Right ventricle myocardium superior (tissue), 1 donor: ENCODE measurements at regions not wholly inside any gene's neighbourhood (a gene's known extent, or its start where the extent isn't known, plus 50 kb on each side); places are given as distances from the start of the nearest gene placed in this dataset.
A peak's percentile ranks its signal among the peaks of the same experiment; 100 is the strongest.

ENCODE experiments used
- ATAC-seq: fragments of 200-7000 bp; cut with Tn5 transposase; one replicate; pipeline ENCODE4 v1.9.1; 2020; ENCODE audit warnings: mild to moderate bottlenecking; ENCODE audit not compliant: poor library complexity
- DNase-seq: peaks from one replicate; pipeline ENCODE4 v3.0.0-alpha.2; 2020
- intact Hi-C: fragments of 100-400 bp; cut with DNase I; formaldehyde crosslinking; loops from one replicate; pipeline ENCODE4 v1.11.2; 2022
- donor health status: DM: no; HTN: yes; CAD: no; lungs with severe emphysema.

DNA sequence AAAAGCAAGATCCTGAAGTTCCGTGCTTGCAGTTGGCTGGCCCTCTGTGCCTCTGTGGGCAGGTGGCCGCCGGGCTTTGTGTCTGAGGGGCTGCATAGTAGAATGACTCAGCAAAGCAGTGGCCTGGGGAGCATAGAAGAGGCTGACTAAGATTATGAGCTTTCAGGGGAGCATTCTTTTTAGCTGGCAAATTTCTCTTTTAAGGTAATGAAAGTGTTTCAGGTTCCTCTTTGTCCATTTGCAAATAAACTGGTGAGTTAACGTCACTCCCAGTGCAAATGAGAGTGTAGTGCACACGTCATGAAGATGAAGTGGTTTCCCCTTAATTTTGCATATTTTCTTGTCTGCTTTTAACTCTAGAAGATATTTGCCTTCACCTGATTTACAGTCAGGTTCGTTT is 98.6 kb downstream of the BCL2L11 start:
- no peak for ATAC-seq
- intact Hi-C loops: no loop called here
- DNase-seq: no peak

DNA sequence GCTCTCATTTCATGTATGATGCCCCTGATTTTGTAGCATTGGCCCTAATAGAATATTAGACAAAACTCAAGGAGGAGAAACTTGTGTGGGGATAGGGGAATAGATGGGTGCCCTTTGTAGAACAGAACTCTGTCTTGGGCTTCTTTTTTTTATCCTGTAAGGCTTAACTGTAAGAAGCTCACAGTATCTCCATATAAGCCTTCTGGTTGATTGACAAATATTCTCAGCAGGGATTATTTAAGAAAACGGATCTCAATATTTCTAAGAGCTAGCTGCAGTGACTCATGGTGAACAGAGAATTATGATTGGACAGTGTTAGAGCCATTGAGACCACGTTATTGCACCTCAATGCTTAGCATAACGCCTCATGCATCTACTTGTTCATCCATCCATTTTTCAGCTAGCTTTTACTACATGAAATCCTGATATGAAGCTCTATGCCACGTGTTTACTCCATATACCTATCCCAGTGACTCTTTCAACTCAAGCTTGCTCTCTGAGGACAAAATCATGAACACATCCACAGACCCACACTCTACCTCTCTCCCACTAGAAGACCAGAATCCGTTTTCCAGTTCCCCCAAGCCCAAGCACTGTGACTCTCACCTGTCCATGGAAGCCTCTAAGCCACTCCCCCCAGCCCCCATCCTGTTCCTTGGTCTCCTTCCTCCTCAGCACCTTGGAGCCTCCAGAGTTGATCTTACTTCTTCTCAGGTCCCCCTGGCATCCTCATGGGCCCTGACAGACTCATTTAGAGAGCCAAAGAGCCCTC is 99.2 kb downstream of the BCL2L11 start:
- ATAC-seq (no peak), DNase-seq (no peak)
- intact Hi-C loops: no loop called here

GRCh38 chr2:111220962-111221361 is 100.2 kb downstream of the BCL2L11 start:
- ATAC-seq (no peak), DNase-seq (no peak)
- intact Hi-C loops: no loop called here

DNA sequence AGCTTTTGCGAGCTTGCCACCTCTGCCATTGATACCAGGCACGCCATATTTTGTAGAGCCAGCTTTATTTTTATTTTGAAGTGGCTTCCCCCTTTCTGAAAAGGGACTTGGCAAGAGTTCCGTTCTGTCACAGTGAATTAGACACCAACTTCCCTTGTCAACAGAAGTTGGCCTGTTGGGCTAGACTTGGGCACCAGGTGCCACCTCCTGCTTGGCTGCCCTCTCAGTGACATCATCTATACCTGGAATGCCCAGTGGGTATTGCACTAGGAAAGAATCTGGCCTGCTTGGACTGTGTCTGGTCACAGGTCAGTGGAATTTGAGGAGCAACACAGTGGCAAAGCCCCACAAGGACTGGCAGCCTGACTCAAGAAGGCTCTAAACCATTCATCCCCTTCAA is 101.0 kb downstream of the BCL2L11 start:
- intact Hi-C loops: no loop called here
- DNase-seq: no peak
- ATAC-seq: peak; percentile 20

GRCh38 chr2:111222204-111222866 is 101.6 kb downstream of the BCL2L11 start:
- peak; percentile 15 for ATAC-seq
- intact Hi-C loops: no loop called here
- DNase-seq: no peak

- intact Hi-C loops: no loop called here
- ATAC-seq (no peak), DNase-seq (no peak)
These were observed 105.1 kb downstream of the BCL2L11 start for GRCh38 chr2:111225856-111226255.

DNA sequence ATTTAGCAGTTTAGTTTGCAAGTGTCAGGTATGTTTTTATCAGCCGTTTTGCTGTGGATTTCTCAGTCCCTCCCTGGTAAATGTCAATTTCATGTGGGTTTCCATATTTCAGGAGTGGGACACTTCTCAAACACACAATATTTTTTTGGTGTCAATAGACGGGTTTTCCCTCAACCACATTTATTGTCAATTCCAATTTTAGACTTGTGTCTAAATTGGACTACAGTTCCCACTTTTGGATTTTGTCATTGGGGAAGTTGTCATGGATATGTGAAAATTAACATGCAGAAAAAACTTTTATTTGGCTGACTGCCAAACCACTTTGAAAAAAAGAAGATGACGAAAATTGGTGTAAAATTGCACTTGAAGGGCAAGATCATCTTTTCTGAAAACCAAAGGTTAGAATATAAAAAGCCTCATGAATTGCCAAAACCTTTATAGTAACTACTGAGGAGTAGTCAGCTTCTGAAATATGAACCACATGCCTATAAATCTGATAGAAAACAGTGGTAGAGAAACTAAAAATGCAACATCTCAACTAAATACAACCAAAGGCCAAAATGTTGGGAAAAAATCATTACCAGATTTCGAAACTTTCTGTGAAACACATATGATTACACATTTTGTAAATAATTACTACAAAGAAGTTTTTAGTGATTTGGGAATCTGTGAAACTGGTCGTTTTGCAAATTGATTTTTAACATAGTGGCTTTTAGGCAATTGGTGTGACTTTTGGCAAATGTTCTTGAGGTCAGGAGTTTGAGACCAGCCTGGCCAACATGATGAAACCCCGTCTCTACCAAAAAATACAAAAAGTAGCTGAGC is 106.4 kb downstream of the BCL2L11 start:
- intact Hi-C loops: no loop called here
- ATAC-seq: no peak
- no peak for DNase-seq

DNA sequence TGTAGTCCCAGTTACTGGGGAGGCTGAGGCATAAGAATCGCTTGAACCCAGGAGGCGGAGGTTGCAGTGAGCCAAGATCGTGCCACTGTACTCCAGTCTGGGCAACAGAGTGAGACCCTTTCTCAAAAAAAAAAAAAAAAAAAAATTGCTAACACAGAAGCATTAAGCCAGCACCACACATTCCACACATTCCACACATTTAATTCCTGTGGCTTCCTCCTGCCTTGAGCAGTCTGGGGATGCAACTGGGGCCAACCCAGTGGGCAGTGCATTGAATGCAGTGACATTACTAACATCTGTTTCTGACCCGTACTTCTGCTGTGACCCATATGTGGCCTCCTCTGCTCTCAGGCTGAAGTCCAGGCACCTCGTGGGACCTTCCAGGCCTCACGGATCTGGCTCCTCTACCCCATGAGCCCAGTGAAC is 107.0 kb downstream of the BCL2L11 start:
- no peak for DNase-seq
- intact Hi-C loops: no loop called here
- ATAC-seq: no peak

DNA sequence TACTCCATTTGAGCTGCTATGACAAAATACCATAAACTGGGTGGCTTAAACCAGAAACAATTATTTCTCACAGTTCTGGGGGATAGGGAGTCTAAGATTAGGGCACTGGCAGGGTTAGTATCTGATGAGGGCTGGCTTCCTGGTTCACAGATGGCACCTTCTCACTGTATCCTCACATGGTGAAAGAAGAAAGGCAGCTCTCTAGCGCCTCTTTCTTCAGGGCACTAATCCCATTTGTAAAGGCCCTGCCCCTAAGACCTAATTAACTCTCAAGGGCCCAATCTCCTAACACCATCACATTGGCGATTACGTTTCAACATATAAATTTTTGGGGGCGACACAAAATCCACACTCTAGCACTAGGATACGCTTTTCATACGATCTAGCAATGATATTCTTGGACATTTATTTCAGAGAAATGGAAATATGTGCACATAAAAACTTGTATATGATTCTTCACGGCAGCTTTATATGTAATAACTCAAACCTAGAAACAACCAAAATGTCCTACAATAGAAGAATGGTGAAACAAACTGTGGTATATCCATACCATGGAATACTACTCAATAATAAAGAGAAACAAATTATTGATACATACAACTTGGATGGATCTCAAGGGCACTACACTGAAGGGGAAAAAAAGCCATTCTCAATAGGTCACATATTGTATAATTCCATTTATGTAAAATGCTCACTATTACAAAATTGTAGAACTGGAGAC is 111.0 kb downstream of the BCL2L11 start:
- intact Hi-C loops: no loop called here
- DNase-seq (no peak), ATAC-seq (no peak)

DNA sequence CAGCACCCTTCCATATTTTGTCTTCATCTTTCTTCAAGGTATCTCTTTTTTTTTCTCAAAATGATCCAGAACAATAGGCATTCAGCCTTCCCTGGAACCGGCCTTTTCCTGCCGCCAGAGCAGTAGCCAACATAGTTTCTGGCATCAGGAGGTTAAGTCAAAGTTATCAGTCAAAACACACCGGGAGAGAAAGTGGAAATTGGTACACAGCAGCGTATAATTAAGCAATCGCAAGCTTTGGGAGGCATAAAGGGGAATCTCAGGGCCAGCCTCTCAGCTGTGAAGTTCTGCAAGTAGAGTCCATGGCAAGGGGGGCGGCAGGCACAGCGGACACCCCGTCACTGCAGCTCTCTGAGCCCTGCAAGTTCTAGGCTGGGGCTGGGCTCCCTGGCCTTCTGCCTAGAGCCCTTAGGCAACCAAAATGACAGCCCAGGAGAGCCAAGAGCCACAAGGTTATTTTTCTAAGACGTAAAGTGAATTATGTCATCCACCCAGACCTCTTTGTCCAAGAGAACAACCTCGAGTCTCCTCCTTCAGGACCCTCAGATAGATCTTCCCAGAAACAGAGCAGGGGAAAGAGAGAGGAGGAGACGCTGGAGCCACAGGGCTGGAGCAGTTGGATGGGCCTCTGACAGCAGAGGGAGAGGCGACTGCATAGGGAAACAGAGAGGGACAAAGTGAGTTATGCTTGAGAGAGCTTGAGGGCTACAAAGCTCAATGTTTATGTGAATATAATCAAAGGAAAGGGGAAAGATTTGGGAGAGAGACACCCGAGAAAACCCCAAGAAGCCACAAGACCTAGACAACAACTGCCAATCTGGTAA is 114.7 kb downstream of the BCL2L11 start:
- DNase-seq: no peak
- intact Hi-C loops: no loop called here
- ATAC-seq: peak; percentile 32

DNA sequence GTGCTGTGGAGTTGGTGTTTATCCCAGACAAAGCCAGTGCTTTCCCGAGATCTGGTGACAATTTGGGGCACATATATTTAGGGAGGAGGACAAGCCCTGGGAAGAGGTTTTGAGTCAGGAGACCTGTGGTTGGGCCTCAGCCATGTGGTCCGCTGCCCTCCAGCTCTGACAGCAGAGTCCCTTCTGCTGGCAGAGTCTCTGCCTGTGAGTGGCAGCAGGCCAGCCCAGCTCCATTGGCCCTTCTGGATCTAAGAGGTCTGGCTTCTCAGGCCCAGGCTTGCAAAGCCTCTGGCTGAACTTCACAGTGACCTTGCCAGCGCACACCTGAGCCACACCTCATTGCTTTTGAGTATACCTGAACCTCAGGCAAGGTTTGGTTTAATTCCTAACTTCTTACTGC is 115.3 kb downstream of the BCL2L11 start:
- intact Hi-C loops: no loop called here
- peak; percentile 81 for DNase-seq
- ATAC-seq: peak; percentile 97

DNA sequence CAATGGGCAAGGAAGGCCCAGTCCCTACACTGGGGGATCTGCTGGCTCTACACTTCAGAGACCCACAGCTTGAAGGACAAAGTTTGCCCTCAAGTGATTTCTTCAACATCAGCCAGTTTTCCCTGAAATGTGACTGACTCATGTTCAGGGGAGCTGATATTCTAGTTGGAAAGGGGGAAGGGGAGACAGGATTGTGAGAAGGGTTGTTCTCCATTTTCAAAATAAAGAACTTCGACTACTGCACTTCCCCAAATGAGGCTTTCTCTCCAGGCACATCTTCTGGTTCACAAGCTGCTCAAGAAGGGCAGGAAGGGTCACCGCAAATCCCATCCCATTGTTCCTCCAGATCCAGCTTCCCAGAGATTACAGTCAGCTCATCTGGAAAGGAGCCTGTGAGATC is 117.6 kb downstream of the BCL2L11 start:
- no peak for ATAC-seq
- DNase-seq: no peak
- intact Hi-C loops: no loop called here

GRCh38 chr2:111239107-111239506 is 118.4 kb downstream of the BCL2L11 start:
- ATAC-seq: no peak
- intact Hi-C loops: no loop called here
- DNase-seq: no peak

- no peak for ATAC-seq
- intact Hi-C loops: no loop called here
- DNase-seq: no peak
These were observed 119.0 kb downstream of the BCL2L11 start for GRCh38 chr2:111239581-111240249.

DNA sequence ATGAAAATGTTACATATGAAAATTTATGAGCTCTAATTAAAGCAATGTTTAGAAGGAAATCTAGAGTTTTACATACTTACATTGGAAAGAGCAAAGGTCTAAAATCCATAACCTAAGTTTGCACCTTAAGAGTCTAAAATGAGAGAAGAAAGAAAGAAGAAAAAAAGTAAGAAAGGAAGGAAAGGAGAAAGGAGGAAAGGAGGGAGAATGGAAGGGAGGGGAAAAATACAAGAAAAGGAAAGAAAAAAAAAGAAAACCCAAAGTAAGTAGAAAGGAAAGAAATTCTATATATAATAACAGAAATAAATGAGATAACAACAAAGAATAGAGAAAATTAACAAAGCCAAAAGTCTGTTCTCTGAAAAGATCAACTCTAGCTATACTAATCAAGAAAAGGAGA is 122.6 kb downstream of the BCL2L11 start:
- intact Hi-C loops: no loop called here
- DNase-seq (no peak), ATAC-seq (no peak)

DNA sequence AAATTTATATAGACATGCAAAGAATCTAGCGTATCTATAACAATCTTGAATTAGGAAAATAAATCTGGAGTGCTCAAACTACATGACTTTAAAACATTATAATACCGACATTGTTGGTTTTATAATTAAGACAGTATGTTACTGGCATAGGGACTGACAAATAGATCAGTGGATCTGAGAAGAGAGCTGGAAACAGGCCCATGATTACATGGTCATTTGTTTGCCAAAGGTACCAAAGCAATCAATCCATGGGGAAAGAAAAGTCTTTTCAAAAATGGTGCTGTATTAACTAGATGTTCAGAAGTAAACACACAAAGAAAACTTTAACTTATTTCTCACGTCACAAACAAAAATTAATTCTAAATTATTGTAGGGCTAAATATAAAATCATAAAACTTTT is 124.2 kb downstream of the BCL2L11 start:
- ATAC-seq (no peak), DNase-seq (no peak)
- intact Hi-C loops: no loop called here

DNA sequence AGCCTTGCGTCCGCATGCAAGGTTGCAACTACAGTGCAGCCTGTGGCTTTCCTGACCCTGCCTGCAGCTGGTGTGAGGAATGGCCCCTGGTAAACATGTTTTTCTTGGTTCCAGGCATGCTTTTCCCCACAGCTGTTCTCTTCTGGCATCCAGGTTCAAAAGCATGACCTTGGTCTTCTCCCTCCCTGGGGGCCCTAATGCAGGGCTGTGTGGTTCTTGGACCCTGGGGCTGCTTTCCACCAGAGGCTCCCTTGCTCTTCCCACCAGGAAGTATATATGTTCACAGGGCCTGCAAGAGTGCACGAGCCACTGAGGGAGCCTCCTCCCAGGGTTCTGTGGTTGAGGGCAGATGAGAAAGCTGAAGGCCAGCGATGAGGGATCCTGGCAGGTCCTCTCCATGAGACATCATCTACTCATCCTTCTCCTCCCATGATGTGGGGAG is 125.9 kb downstream of the BCL2L11 start:
- intact Hi-C loops: no loop called here
- no peak for DNase-seq
- no peak for ATAC-seq

DNA sequence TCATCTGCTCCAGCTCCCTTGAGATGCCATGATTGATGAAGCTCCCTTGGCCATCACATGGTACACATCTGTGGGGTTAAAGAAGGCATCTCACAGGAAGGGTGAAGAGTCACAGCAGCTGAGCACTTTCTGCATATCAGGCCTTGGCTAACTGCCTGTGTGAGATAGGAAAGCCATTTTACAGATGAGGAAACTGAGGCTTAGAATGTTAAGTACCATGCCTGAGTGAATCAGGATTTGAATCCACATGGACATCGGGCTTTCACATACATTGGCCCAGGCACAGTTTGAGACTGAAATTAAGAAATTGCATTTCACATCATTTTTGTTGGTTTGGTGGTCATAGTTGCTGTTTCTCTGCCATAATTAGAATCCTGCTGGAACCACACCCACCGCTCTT is 126.8 kb downstream of the BCL2L11 start:
- intact Hi-C loops: no loop called here
- ATAC-seq (no peak), DNase-seq (no peak)
